ENCODE measurements at regions not wholly inside any gene's neighbourhood (a gene's known extent, or its start where the extent isn't known, plus 50 kb on each side); places are given as distances from the start of the nearest gene placed in this dataset.

DNA sequence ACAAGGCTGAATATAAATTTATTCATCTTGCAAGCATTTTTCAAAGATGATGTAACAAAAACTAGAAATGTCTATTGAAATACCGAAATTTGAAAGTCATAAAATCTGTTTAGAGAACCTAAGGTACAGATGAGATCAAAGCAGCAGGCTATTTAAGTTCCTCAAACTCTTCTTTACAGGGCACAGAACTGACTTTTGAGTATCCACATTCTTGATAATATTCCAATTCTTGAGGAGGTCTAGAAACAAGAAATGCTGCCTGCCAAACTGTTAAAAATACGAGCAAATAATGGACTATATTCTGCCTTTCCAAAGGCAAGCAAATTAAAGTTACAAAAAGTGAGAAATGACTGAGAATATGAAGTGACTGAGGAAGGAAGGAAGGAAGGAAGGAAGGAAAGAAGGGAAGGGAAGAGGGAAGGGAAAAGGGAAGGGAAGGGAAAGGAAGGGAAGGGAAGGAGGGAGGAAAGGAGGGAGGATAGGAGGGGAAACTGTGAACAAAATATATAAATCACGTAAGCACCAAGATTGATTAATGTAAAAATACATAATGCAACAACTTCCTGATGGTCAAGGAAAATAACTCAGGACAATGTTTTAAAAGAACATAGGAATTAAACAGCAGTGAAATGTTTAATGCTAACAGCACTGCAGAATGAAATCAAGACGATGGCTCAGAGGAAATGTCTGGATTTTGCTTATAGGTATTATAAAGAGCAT lies 248.9 kb upstream of the HNRNPA3 start:
- no peak for DNase-seq
- intact Hi-C loops (cut with DNase I; ENCODE audit: low total_unique reads), result no loop called here
- 56 to 74% (median 70%) methylated on average over 4 of the region's 4 CpGs for WGBS, 5 donors
- Histone ChIP-seq H3K36me3 (no peaks in the 10 kb centered on the region), H3K9me3 (no peaks in the 10 kb centered on the region), H3K4me1 (no peaks in the 10 kb centered on the region), H3K4me3 (no peak overlapping the region), H3K27ac (no peak overlapping the region), H3K27me3 (peaks cover 0 to 8% (median 0%) of the 10 kb centered on the region in 3 donors)
- TF ChIP-seq EP300 (IDR thresholded peaks at IDR 0.05), result no peak
- no peak for TF ChIP-seq CTCF (IDR thresholded peaks at IDR 0.05)
- TF ChIP-seq POLR2A (IDR thresholded peaks at IDR 0.05), result no peak
- no peak for TF ChIP-seq POLR2AphosphoS5 (IDR thresholded peaks at IDR 0.05)

- Histone ChIP-seq H3K27me3 (peaks cover 0 to 8% (median 0%) of the 10 kb centered on the region in 3 donors), H3K4me1 (no peaks in the 10 kb centered on the region), H3K4me3 (no peak overlapping the region), H3K9me3 (no peaks in the 10 kb centered on the region), H3K27ac (no peak overlapping the region), H3K36me3 (no peaks in the 10 kb centered on the region)
- no peak for DNase-seq
- intact Hi-C loops (cut with DNase I; ENCODE audit: low total_unique reads), result no loop called here
- TF ChIP-seq POLR2AphosphoS5 (IDR thresholded peaks at IDR 0.05), result no peak
Observed at GRCh38 chr2:176967911-176968450, 244.6 kb upstream of the HNRNPA3 start.

DNA sequence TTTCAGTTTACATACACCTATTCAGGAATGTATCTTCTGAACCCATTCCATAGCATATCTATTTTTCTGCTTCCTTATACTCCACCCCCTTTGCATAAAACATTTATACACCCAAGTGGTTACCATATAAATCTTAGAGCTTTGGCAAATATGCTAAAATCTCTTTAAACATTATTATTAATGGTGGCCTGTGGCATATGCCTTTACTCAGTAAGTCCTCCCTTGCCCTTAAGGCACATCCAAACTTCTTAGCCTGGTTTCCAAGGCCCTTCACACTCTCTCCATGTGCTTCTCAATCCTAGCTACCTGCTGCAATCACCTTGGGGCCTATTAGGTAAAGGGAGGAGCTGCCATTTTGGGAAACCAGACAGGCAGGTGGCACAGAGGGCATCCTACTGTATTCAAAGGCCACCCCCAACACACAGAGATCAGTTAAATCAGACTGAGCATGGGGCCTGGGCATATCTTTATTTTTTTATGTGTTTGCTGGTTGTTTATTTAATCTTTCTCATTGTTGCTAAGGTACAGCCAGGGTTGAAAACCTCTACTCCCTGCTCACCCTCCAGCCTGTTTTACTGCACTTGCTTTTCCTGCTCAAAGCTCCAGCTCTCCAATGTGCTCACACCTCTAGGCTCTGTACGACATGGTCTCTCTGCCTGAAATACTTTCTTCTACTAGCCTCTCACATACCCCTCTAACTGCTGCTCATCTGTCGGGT lies 242.8 kb upstream of the HNRNPA3 start:
- Histone ChIP-seq H3K27ac (no peak overlapping the region), H3K36me3 (no peaks in the 10 kb centered on the region), H3K9me3 (no peaks in the 10 kb centered on the region), H3K27me3 (peaks cover 0 to 4% (median 0%) of the 10 kb centered on the region in 3 donors), H3K4me3 (no peak overlapping the region), H3K4me1 (no peaks in the 10 kb centered on the region)
- DNase-seq, result no peak
- 43 to 81% (median 69%) methylated on average over 2 of the region's 2 CpGs for WGBS, 5 donors
- intact Hi-C loops (cut with DNase I; ENCODE audit: low total_unique reads), result no loop called here
- no peak for TF ChIP-seq CTCF (IDR thresholded peaks at IDR 0.05)
- no peak for TF ChIP-seq POLR2A (IDR thresholded peaks at IDR 0.05)
- TF ChIP-seq POLR2AphosphoS5 (IDR thresholded peaks at IDR 0.05), result no peak

DNA sequence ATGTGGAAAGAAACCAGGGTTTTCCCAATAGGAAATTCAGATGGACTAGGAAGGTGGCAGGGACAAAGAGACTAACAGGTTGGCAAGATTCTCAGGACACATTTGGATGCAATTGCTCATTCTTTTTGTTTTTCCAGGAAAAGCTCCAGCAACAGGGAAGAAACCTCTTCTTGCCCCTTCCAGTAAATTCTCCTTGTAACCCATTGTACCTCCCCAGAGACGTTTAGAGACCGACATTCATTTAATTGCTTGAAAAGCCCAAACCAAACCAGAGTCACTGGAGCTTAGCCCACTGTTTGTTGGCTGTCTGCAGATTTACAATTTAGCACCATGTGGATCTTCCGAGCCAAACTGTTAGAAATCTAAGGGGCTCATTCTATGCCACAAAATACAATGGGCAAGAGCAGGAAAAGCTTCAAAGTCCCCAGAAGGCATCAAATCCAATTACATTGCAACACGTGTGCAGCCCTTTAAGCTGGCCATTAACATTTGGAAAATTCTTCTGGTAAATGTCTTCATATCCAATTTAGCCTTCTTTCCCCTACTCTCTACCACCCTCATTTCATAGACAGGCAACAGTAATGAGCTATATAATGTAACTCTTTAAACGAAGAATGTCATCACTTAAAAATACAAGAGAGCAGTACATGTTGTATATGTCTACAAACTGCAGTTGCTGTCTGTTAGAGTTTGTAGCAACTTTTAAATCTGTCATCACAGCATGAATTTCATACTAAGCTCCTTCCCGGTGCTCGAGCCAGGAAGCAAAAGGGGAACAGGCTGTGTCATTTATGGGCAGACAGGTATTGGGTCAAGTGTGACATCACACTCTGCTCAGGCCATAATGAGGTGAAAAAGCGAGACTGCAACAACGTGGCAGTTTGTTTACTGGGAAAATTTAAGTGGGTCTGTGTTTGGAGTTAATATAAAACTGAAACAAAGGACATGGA lies 235.6 kb upstream of the HNRNPA3 start:
- intact Hi-C loops (cut with DNase I; ENCODE audit: low total_unique reads), result no loop called here
- 54 to 73% (median 68%) methylated on average over 9 of the region's 9 CpGs for WGBS, 5 donors
- H3K27ac ChIP-seq, result no peak overlapping the region
- H3K27me3 ChIP-seq, result peaks cover 0 to 4% (median 0%) of the 10 kb centered on the region in 3 donors
- no peak overlapping the region for H3K4me3 ChIP-seq
- H3K9me3 ChIP-seq, result no peaks in the 10 kb centered on the region
- H3K36me3 ChIP-seq, result no peaks in the 10 kb centered on the region
- H3K4me1 ChIP-seq, result no peaks in the 10 kb centered on the region
- TF ChIP-seq POLR2AphosphoS5 (IDR thresholded peaks at IDR 0.05), result no peak
- DNase-seq, result no peak

- no peak for DNase-seq
- TF ChIP-seq POLR2AphosphoS5 (IDR thresholded peaks at IDR 0.05) (no peak), EP300 (IDR thresholded peaks at IDR 0.05) (no peak), POLR2A (IDR thresholded peaks at IDR 0.05) (no peak), CTCF (IDR thresholded peaks at IDR 0.05) (no peak)
Observed at GRCh38 chr2:176978921-176979320, 233.7 kb upstream of the HNRNPA3 start.

More at GRCh38 chr2:176978921-176979320, 233.7 kb upstream of the HNRNPA3 start:
- no peaks in the 10 kb centered on the region for H3K36me3 ChIP-seq
- intact Hi-C loops (cut with DNase I; ENCODE audit: low total_unique reads), result no loop called here
- WGBS, 5 donors, result 74 to 94% (median 93%) methylated on average over 2 of the region's 2 CpGs
- H3K27ac ChIP-seq, result no peak overlapping the region
- no peak overlapping the region for H3K4me3 ChIP-seq
- no peaks in the 10 kb centered on the region for H3K4me1 ChIP-seq
- H3K27me3 ChIP-seq, result no peaks in the 10 kb centered on the region
- H3K9me3 ChIP-seq, result no peaks in the 10 kb centered on the region

Measured in stomach (tissue), 8 donors.